ENCODE measurements at regions not wholly inside any gene's neighbourhood (a gene's known extent, or its start where the extent isn't known, plus 50 kb on each side); places are given as distances from the start of the nearest gene placed in this dataset.
"Not testable (repeated sequence)": the region's sequence is repeated elsewhere in the genome, so short reads cannot be mapped to it uniquely, and the experiment has no call there.

- peak; percentile 45 for DNase-seq (ENCODE audit: low spot score)
Measured at GRCh38 chr5:96133341-96134079, 171.9 kb upstream of the ELL2 start.

- no peak for DNase-seq (ENCODE audit: low spot score)
Measured at GRCh38 chr5:96129276-96129675, 167.6 kb upstream of the ELL2 start.

GRCh38 chr5:96128204-96128864, 166.7 kb upstream of the ELL2 start:
- no peak for DNase-seq (ENCODE audit: low spot score)

GRCh38 chr5:96127538-96127937, 165.9 kb upstream of the ELL2 start:
- DNase-seq (ENCODE audit: low spot score) = no peak

GRCh38 chr5:96125231-96125891, 163.7 kb upstream of the ELL2 start:
- DNase-seq (ENCODE audit: low spot score) = no peak

GRCh38 chr5:96124589-96124988, 162.9 kb upstream of the ELL2 start:
- DNase-seq (ENCODE audit: low spot score) = no peak

GRCh38 chr5:96123418-96123817, 161.8 kb upstream of the ELL2 start:
- DNase-seq (ENCODE audit: low spot score) = no peak

- no peak for DNase-seq (ENCODE audit: low spot score)
Measured at GRCh38 chr5:96121364-96121763, 159.7 kb upstream of the ELL2 start.

GRCh38 chr5:96120120-96120519, 158.5 kb upstream of the ELL2 start:
- no peak for DNase-seq (ENCODE audit: low spot score)

GRCh38 chr5:96117771-96118651, 156.4 kb upstream of the ELL2 start:
- DNase-seq (ENCODE audit: low spot score) = no peak

GRCh38 chr5:96115147-96115807, 153.6 kb upstream of the ELL2 start:
- DNase-seq (ENCODE audit: low spot score) = no peak

- DNase-seq (ENCODE audit: low spot score) = no peak
Measured at GRCh38 chr5:96114736-96115135, 153.1 kb upstream of the ELL2 start.

GRCh38 chr5:96113170-96113939, 151.7 kb upstream of the ELL2 start:
- DNase-seq (ENCODE audit: low spot score) = no peak

- no peak for DNase-seq (ENCODE audit: low spot score)
Measured at GRCh38 chr5:96112703-96113102, 151.1 kb upstream of the ELL2 start.

GRCh38 chr5:96112123-96112670, 150.5 kb upstream of the ELL2 start:
- DNase-seq (ENCODE audit: low spot score) = no peak

GRCh38 chr5:96111080-96111756, 149.6 kb upstream of the ELL2 start:
- no peak for DNase-seq (ENCODE audit: low spot score)

- DNase-seq (ENCODE audit: low spot score) = no peak
Measured at GRCh38 chr5:96110300-96110699, 148.6 kb upstream of the ELL2 start.

GRCh38 chr5:96108629-96109028, 147.0 kb upstream of the ELL2 start:
- not testable (repeated sequence) for DNase-seq (ENCODE audit: low spot score)

GRCh38 chr5:96103829-96104228, 142.2 kb upstream of the ELL2 start:
- DNase-seq (ENCODE audit: low spot score) = not testable (repeated sequence)
